ENCODE measurements at regions not wholly inside any gene's neighbourhood (a gene's known extent, or its start where the extent isn't known, plus 50 kb on each side); places are given as distances from the start of the nearest gene placed in this dataset.

- TF ChIP-seq CTCF (IDR thresholded peaks at IDR 0.05; ENCODE audit: insufficient read depth, low read depth, low read length), result no peak
- H3K4me3 ChIP-seq (ENCODE audit: low read depth, low read length), result no peak overlapping the region
- no peak for DNase-seq (ENCODE audit: low read depth)
Measured at GRCh38 chr4:157840034-157840433, 332.8 kb downstream of the GASK1B start.

GRCh38 chr4:157838366-157838765 is 334.5 kb downstream of the GASK1B start:
- peak; percentile 6 for DNase-seq (ENCODE audit: low read depth)
- TF ChIP-seq CTCF (IDR thresholded peaks at IDR 0.05; ENCODE audit: insufficient read depth, low read depth, low read length), result no peak
- no peak overlapping the region for H3K4me3 ChIP-seq (ENCODE audit: low read depth, low read length)

GRCh38 chr4:157837071-157837703 is 335.6 kb downstream of the GASK1B start:
- no peak overlapping the region for H3K4me3 ChIP-seq (ENCODE audit: low read depth, low read length)
- no peak for TF ChIP-seq CTCF (IDR thresholded peaks at IDR 0.05; ENCODE audit: insufficient read depth, low read depth, low read length)
- DNase-seq (ENCODE audit: low read depth), result no peak

- H3K4me3 ChIP-seq (ENCODE audit: low read depth, low read length), result no peak overlapping the region
- no peak for TF ChIP-seq CTCF (IDR thresholded peaks at IDR 0.05; ENCODE audit: insufficient read depth, low read depth, low read length)
- DNase-seq (ENCODE audit: low read depth), result no peak
Measured at GRCh38 chr4:157832596-157832995, 340.2 kb downstream of the GASK1B start.

- no peak overlapping the region for H3K4me3 ChIP-seq (ENCODE audit: low read depth, low read length)
- TF ChIP-seq CTCF (IDR thresholded peaks at IDR 0.05; ENCODE audit: insufficient read depth, low read depth, low read length), result no peak
- no peak for DNase-seq (ENCODE audit: low read depth)
Measured at GRCh38 chr4:157824021-157824420, 348.8 kb downstream of the GASK1B start.

GRCh38 chr4:157821814-157822213 is 351.0 kb downstream of the GASK1B start:
- no peak overlapping the region for H3K4me3 ChIP-seq (ENCODE audit: low read depth, low read length)
- no peak for DNase-seq (ENCODE audit: low read depth)
- no peak for TF ChIP-seq CTCF (IDR thresholded peaks at IDR 0.05; ENCODE audit: insufficient read depth, low read depth, low read length)
